ENCODE measurements at regions not wholly inside any gene's neighbourhood (a gene's known extent, or its start where the extent isn't known, plus 50 kb on each side); places are given as distances from the start of the nearest gene placed in this dataset.

DNA sequence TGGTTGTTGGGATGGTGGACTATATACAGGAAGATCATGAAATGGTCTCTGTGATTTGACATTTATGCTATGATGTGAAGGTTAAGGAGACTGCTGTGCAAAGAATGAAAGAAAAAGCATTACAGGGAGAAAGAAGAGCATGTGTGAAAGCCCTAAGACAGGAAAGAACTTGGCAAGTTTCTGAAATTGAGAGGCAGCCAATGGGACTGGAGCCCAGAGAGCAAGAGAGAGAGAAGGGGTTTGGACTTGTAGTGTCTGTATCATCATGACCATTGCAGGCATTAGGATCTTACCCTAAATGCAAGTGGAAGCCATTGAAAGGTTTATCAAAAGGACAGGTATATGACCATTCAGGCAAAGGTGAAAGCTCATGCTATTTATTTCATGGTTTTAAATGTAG lies 147.1 kb downstream of the NAA11 start:
- DNase-seq (ENCODE audit: low read depth in 1 of 2, low spot score in 1 of 2), result peak in 1 of 2 donors; percentile 72
- H3K27ac ChIP-seq, result no peak overlapping the region
- no peaks in the 10 kb centered on the region for H3K9me3 ChIP-seq (ENCODE audit: low read depth)
- H3K4me3 ChIP-seq, result no peak overlapping the region
- no peaks in the 10 kb centered on the region for H3K36me3 ChIP-seq
- TF ChIP-seq, protein P1, sequence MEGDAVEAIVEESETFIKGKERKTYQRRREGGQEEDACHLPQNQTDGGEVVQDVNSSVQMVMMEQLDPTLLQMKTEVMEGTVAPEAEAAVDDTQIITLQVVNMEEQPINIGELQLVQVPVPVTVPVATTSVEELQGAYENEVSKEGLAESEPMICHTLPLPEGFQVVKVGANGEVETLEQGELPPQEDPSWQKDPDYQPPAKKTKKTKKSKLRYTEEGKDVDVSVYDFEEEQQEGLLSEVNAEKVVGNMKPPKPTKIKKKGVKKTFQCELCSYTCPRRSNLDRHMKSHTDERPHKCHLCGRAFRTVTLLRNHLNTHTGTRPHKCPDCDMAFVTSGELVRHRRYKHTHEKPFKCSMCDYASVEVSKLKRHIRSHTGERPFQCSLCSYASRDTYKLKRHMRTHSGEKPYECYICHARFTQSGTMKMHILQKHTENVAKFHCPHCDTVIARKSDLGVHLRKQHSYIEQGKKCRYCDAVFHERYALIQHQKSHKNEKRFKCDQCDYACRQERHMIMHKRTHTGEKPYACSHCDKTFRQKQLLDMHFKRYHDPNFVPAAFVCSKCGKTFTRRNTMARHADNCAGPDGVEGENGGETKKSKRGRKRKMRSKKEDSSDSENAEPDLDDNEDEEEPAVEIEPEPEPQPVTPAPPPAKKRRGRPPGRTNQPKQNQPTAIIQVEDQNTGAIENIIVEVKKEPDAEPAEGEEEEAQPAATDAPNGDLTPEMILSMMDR (IDR thresholded peaks at IDR 0.05; ENCODE audit: low read depth, low read length), result no peak
- no peaks in the 10 kb centered on the region for H3K4me1 ChIP-seq (ENCODE audit: low read depth)
- H3K27me3 ChIP-seq, result no peaks in the 10 kb centered on the region

DNA sequence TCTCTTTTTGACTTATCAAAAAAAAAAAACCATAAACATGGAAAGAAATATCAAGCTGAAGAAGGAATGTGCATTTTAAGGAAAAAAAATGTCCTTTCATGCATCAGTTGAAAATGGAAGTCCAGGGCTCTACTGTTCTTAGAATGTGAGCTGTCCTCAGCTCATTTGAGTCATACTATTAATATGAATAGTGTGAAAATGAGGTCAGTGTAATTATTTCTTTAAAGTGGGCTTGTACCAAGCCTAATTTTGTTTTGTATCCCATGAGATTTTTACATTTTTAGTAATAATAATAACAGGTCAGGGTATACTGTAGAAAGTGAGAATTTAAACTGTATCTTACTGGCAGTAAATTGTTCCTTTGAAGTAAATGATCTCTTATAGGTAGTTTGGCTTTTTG lies 148.5 kb downstream of the NAA11 start:
- Histone ChIP-seq H3K36me3 (no peaks in the 10 kb centered on the region), H3K4me1 (ENCODE audit: low read depth) (no peaks in the 10 kb centered on the region), H3K27ac (no peak overlapping the region), H3K4me3 (no peak overlapping the region), H3K9me3 (ENCODE audit: low read depth) (no peaks in the 10 kb centered on the region), H3K27me3 (no peaks in the 10 kb centered on the region)
- TF ChIP-seq, protein P1 (IDR thresholded peaks at IDR 0.05; ENCODE audit: low read depth, low read length), result no peak
- DNase-seq (ENCODE audit: low read depth in 1 of 2, low spot score in 1 of 2), result no peak

DNA sequence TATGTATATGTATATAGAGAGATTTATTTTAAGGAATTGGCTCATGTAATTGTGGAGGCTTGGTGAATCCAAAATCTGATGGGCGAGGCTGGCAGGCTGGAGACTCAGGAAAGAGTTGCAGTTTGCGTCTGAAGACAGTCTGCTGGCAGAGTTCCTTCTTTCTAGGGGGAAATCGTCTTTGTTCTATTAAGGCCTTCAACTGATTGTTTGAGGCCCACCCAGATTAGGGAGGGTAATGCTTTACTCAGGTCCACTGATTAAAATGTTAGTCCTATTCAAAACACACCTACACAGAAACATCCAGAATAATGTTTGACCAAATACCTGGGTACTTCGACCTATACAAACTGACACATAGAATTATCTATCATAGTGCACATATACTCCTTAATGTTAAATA lies 149.5 kb downstream of the NAA11 start:
- Histone ChIP-seq H3K36me3 (no peaks in the 10 kb centered on the region), H3K4me3 (no peak overlapping the region), H3K4me1 (ENCODE audit: low read depth) (no peaks in the 10 kb centered on the region), H3K27me3 (no peaks in the 10 kb centered on the region), H3K9me3 (ENCODE audit: low read depth) (no peaks in the 10 kb centered on the region), H3K27ac (no peak overlapping the region)
- TF ChIP-seq, protein P1 (IDR thresholded peaks at IDR 0.05; ENCODE audit: low read depth, low read length), result no peak
- no peak for DNase-seq (ENCODE audit: low read depth in 1 of 2, low spot score in 1 of 2)

DNA sequence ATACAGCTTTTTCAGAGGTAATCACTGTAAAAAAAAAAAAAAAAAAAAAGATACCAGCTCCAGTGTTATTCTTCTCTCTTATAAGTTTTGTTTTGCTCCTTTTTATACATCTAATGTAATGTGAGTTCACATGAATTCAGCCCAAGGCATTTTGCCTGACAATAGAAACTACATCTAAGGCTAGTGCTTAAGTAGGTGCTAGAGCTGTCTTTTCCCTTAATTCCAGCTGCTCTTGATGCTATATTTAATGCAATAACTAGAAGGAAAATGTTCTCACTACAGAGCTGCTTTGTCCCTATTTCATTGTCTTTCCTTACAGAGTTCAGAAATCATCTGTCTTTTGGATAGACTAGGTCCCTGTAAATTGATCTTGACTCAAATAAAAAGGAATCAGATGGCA lies 150.1 kb downstream of the NAA11 start:
- TF ChIP-seq, protein P1 (IDR thresholded peaks at IDR 0.05; ENCODE audit: low read depth, low read length), result no peak
- Histone ChIP-seq H3K27ac (no peak overlapping the region), H3K27me3 (no peaks in the 10 kb centered on the region), H3K36me3 (no peaks in the 10 kb centered on the region), H3K9me3 (ENCODE audit: low read depth) (no peaks in the 10 kb centered on the region), H3K4me1 (ENCODE audit: low read depth) (no peaks in the 10 kb centered on the region), H3K4me3 (no peak overlapping the region)
- no peak for DNase-seq (ENCODE audit: low read depth in 1 of 2, low spot score in 1 of 2)

DNA sequence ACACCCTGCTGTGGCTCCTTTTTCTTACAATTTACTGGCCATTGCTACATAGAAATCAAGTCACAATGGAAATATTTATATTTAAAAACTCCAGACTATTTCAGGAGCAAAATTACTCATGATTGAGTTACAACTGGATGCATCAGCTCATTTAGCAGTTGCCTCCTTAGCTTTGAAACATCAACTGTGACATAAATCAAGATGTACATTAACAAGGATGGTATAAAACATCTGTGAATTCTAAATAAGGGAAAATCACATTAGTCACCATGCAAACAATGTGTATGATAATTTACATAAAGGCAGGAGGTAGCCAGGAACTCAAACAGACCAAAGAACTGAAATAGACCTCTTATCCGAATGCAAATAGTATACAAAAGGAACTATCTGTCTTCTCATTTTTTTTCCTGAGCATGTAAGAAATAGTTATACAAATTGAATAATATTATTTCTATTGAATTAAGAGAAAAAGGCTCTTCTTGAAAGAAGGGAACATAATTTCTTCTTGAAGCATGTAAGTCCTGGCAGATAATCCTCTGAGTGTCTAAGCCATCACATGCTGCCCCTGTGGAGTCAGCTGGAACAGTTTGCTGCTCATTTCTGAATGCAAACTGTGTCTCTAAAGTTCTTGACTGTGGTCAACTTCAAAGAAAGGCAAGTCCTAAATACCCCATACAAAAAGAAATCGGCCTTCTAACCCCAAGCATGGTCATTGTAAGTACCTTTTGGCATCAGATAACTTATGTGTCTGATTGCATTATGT lies 151.2 kb downstream of the NAA11 start:
- TF ChIP-seq, protein P1 (IDR thresholded peaks at IDR 0.05; ENCODE audit: low read depth, low read length), result no peak
- H3K36me3 ChIP-seq, result no peaks in the 10 kb centered on the region
- no peak for DNase-seq (ENCODE audit: low read depth in 1 of 2, low spot score in 1 of 2)
- no peaks in the 10 kb centered on the region for H3K9me3 ChIP-seq (ENCODE audit: low read depth)
- H3K27me3 ChIP-seq, result no peaks in the 10 kb centered on the region
- H3K4me1 ChIP-seq (ENCODE audit: low read depth), result no peaks in the 10 kb centered on the region
- H3K4me3 ChIP-seq, result no peak overlapping the region
- no peak overlapping the region for H3K27ac ChIP-seq
